PC-9 (cell line): ENCODE measurements at regions not wholly inside any gene's neighbourhood (a gene's known extent, or its start where the extent isn't known, plus 50 kb on each side); places are given as distances from the start of the nearest gene placed in this dataset.
A peak's percentile ranks its signal among the peaks of the same experiment; 100 is the strongest.

Source experiments
- BruUV-seq: library from RNA; stranded (reverse); fragments of 400-500 nt; replicated peaks from 2 replicates; lab custom pipeline; 2021; lab: Mats Ljungman, UMichigan
- CTCF ChIA-PET: fragments of 300-600 bp; sonication (Branson Sonifier 250); formaldehyde crosslinking; loops from one replicate; lab custom pipeline; 2022; ENCODE audit warnings: antibody characterized with exemption; lab: Charles Lee
- POLR2A ChIA-PET: fragments of 300-600 bp; sonication (Branson Sonifier 250); formaldehyde crosslinking; loops from one replicate; lab custom pipeline; 2022; ENCODE audit warnings: antibody characterized with exemption; ENCODE audit not compliant: unreplicated experiment; lab: Charles Lee
- DNase-seq, 2 experiments: peaks; one replicate each; pipeline versions ENCODE4 v3.0.0 to v3.0.0-alpha.2; 2015 to 2022; ENCODE audit warnings: mixed read lengths in 1 of 2
- H2AFZ ChIP-seq: fragments of 200-600 bp; sonication (generic); 2 replicates; pipeline ENCODE4 v1.8.1; 2017; ENCODE audit warnings: antibody characterized with exemption
- H3F3A ChIP-seq: fragments of 200-600 bp; sonication (generic); 2 replicates; pipeline ENCODE4 v1.8.1; 2017; ENCODE audit warnings: antibody characterized with exemption, mild to moderate bottlenecking, low read depth; ENCODE audit not compliant: insufficient read depth
- H3K27ac ChIP-seq: fragments of 200-600 bp; sonication (generic); 2 replicates; pipeline ENCODE4 v1.6.1; 2016; ENCODE audit warnings: mixed run types
- H3K27me3 ChIP-seq: fragments of 200-600 bp; sonication (generic); 2 replicates; pipeline ENCODE4 v1.6.1; 2016; ENCODE audit warnings: low read depth, mixed run types; ENCODE audit not compliant: insufficient read depth
- H3K36me3 ChIP-seq: fragments of 200-600 bp; sonication (generic); 2 replicates; pipeline ENCODE4 v1.6.1; 2016; ENCODE audit warnings: low read depth, mixed run types
- H3K4me1 ChIP-seq: fragments of 200-600 bp; sonication (generic); replicated peaks from 2 replicates; pipeline ENCODE4 v1.6.1; 2016; ENCODE audit warnings: mixed run types; ENCODE audit not compliant: insufficient read depth
- H3K4me2 ChIP-seq: fragments of 200-600 bp; sonication (generic); 2 replicates; pipeline ENCODE4 v1.6.1; 2017; ENCODE audit warnings: mixed run types
- H3K4me3 ChIP-seq: fragments of 200-600 bp; sonication (generic); 2 replicates; pipeline ENCODE4 v1.6.1; 2016; ENCODE audit warnings: mixed run types
- H3K79me2 ChIP-seq: fragments of 200-600 bp; sonication (generic); 2 replicates; pipeline ENCODE4 v1.6.1; 2017; ENCODE audit warnings: low read depth, mixed run types
- H3K9me2 ChIP-seq: fragments of 200-600 bp; sonication (generic); 2 replicates; pipeline ENCODE4 v1.8.1; 2017; ENCODE audit warnings: mild to moderate bottlenecking; ENCODE audit not compliant: insufficient read depth
- H3K9me3 ChIP-seq: fragments of 200-600 bp; sonication (generic); 2 replicates; pipeline ENCODE4 v1.8.1; 2016; ENCODE audit warnings: low read depth; ENCODE audit not compliant: insufficient read depth
- H4K20me1 ChIP-seq: fragments of 200-600 bp; sonication (generic); 2 replicates; pipeline ENCODE4 v1.8.1; 2017; ENCODE audit not compliant: insufficient read depth
- CTCF ChIP-seq: fragments of 200-600 bp; sonication (generic); conservative IDR thresholded peaks from 2 replicates; pipeline ENCODE4 v1.6.1; 2017; ENCODE audit warnings: mixed run types, antibody characterized with exemption, mild to moderate bottlenecking, moderate library complexity
- EZH2 ChIP-seq: fragments of 200-600 bp; sonication (generic); IDR thresholded peaks from 2 replicates; pipeline ENCODE4 v1.8.0; 2017; ENCODE audit warnings: antibody characterized with exemption, low read depth
- intact Hi-C: fragments of 100-400 bp; cut with micrococcal nuclease; formaldehyde crosslinking; loops from one replicate; pipeline ENCODE4 v1.10.0; 2022; ENCODE audit not compliant: unreplicated experiment

- TF ChIP-seq EZH2 (no peak), CTCF (no peak)
- H3K4me3 ChIP-seq, result no peak overlapping the region
- no peaks in the 10 kb centered on the region for H3K79me2 ChIP-seq
- CTCF ChIA-PET, result no interaction called here
- peaks cover 6% of the 10 kb centered on the region; the same call in 1 of the 2 replicates for H3K4me1 ChIP-seq
- peaks cover 29% of the 10 kb centered on the region; the same call in 1 of the 2 replicates for H3K27me3 ChIP-seq
- H3F3A ChIP-seq, result no peaks in the 10 kb centered on the region
- no peak overlapping the region for H2AFZ ChIP-seq
- H3K9me3 ChIP-seq, result no peaks in the 10 kb centered on the region
- no peak overlapping the region for H3K4me2 ChIP-seq
- no peaks in the 10 kb centered on the region for H3K36me3 ChIP-seq
- H4K20me1 ChIP-seq, result no peaks in the 10 kb centered on the region
- H3K9me2 ChIP-seq, result no peaks in the 10 kb centered on the region
- BruUV-seq, result no TSS peak
- no peak for DNase-seq
- POLR2A ChIA-PET, result no interaction called here
- intact Hi-C loops, result loop anchor here (5.0 kb wide), 1 partner anchor 1357 kb away; no protein-coding TSS in a partner anchor
- no peak overlapping the region for H3K27ac ChIP-seq
Observed at GRCh38 chr11:116694349-116694725, 78.5 kb downstream of the BUD13 start.

DNA sequence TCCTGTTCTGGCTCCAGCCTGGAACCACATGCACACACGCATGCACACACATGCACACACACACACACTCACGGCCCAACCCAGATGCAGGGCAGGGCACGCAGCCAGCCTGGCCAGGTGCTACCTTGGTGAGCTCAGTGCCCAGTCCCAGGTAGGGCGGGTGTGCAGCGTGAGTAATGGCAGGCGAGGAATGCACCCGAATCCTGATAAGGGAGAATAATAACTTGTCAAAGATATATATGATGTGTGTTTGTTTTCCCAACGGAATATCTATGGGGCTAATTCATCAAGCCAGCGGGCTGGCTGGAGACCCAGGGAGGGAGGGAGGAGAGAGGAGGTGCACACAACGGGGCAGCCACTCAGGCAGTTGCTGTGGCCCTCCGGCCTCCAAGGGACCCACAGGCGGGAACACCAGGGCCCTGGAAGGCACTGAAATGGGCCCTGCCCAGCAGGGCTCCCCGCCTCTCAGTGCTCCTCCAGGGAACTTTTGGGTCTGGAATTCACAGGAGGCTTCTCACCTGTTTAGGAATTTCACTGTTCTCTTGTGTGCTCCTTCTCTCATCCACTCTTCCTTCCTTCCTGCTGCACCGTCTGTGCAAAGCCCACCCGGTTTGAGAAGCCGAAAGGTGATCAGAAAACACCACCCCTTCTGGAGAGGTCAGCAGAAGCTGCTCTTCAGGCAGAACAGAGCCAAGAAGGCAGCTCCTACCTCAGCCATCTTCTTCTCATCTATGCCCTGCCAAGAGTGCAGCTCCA is 79.0 kb downstream of the BUD13 start:
- H4K20me1 ChIP-seq, result no peaks in the 10 kb centered on the region
- no peak overlapping the region for H3K4me2 ChIP-seq
- no peak overlapping the region for H2AFZ ChIP-seq
- H3F3A ChIP-seq, result no peaks in the 10 kb centered on the region
- intact Hi-C loops, result loop anchor here (5.0 kb wide), 1 partner anchor 1356 kb away; no protein-coding TSS in a partner anchor
- BruUV-seq, result no TSS peak
- H3K4me3 ChIP-seq, result no peak overlapping the region
- H3K36me3 ChIP-seq, result no peaks in the 10 kb centered on the region
- H3K9me2 ChIP-seq, result no peaks in the 10 kb centered on the region
- no peaks in the 10 kb centered on the region for H3K9me3 ChIP-seq
- H3K79me2 ChIP-seq, result no peaks in the 10 kb centered on the region
- CTCF ChIA-PET, result no interaction called here
- H3K4me1 ChIP-seq, result peaks cover 6% of the 10 kb centered on the region; the same call in 1 of the 2 replicates
- peak; percentile 55 to 59 for DNase-seq
- TF ChIP-seq CTCF, result no peak
- no peak for TF ChIP-seq EZH2
- POLR2A ChIA-PET, result interaction anchor here (0.7 kb wide), 1 partner anchor 528 kb away, joined by 4 read pairs; no protein-coding TSS in a partner anchor
- H3K27ac ChIP-seq, result no peak overlapping the region
- peaks cover 23% of the 10 kb centered on the region; the same call in 1 of the 2 replicates for H3K27me3 ChIP-seq

GRCh38 chr11:116693102-116693570 is 79.7 kb downstream of the BUD13 start:
- POLR2A ChIA-PET, result interaction anchor here (0.7 kb wide), 1 partner anchor 529 kb away, joined by 4 read pairs; no protein-coding TSS in a partner anchor

More at GRCh38 chr11:116693102-116693570, 79.7 kb downstream of the BUD13 start:
- H3F3A ChIP-seq, result no peaks in the 10 kb centered on the region
- intact Hi-C loops, result loop anchor here (5.0 kb wide), 1 partner anchor 1356 kb away; no protein-coding TSS in a partner anchor
- no peak overlapping the region for H2AFZ ChIP-seq
- H3K4me3 ChIP-seq, result no peak overlapping the region
- TF ChIP-seq CTCF (no peak), EZH2 (no peak)
- DNase-seq, result no peak
- peaks cover 23% of the 10 kb centered on the region; the same call in 1 of the 2 replicates for H3K27me3 ChIP-seq
- BruUV-seq, result no TSS peak
- CTCF ChIA-PET, result no interaction called here
- no peaks in the 10 kb centered on the region for H3K36me3 ChIP-seq
- H3K4me2 ChIP-seq, result no peak overlapping the region
- no peaks in the 10 kb centered on the region for H3K9me2 ChIP-seq
- H3K9me3 ChIP-seq, result no peaks in the 10 kb centered on the region
- no peak overlapping the region for H3K27ac ChIP-seq
- H3K79me2 ChIP-seq, result no peaks in the 10 kb centered on the region
- no peaks in the 10 kb centered on the region for H4K20me1 ChIP-seq
- H3K4me1 ChIP-seq, result peaks cover 6% of the 10 kb centered on the region; the same call in 1 of the 2 replicates
